ENCODE measurements at regions not wholly inside any gene's neighbourhood (a gene's known extent, or its start where the extent isn't known, plus 50 kb on each side); places are given as distances from the start of the nearest gene placed in this dataset.

- TF ChIP-seq EZH2 (optimal IDR thresholded peaks at IDR 0.05; ENCODE audit: low read depth, low read length) (no peak), CTCF (IDR thresholded peaks at IDR 0.05; ENCODE audit: low read length) (no peak)
Measured at GRCh38 chrX:8358302-8358701, 106.3 kb upstream of the VCX3B start.
